Head of caudate nucleus (tissue), 42 donors: ENCODE measurements at regions not wholly inside any gene's neighbourhood (a gene's known extent, or its start where the extent isn't known, plus 50 kb on each side); places are given as distances from the start of the nearest gene placed in this dataset.

ENCODE experiments used
- DNase-seq, 42 donors: peaks; one replicate each; pipeline versions ENCODE4 v3.0.0 to v3.0.0-alpha.2; 2020 to 2021; ENCODE audit warnings: mixed read lengths in 7 of 42
- intact Hi-C: fragments of 100-400 bp; cut with DNase I; formaldehyde crosslinking; loops from one replicate; pipeline ENCODE4 v1.15.0; 2022

DNA sequence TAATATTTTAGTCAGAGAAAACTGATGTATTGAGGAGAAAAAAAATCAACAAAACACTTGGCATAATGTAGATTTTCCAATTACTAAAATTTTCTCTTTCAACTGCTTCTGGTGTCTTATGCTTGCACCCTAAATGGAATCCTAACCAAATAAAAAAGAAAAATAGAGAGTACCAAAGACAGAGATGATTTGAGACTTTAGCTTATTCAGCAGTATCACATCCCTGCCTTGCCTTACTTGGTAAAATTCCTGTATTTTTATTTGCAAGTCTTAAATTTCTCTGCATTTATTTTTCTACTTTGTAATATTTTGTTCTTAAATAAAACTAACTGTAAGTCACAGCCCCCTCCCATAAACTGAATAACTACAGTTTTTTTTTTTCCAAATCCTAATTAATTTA, 950.5 kb upstream of the INTU start:
- intact Hi-C loops: no loop called here
- DNase-seq: no peak

GRCh38 chr4:126686491-126686890, 946.3 kb upstream of the INTU start:
- intact Hi-C loops: no loop called here
- no peak for DNase-seq

- intact Hi-C loops: no loop called here
Measured at GRCh38 chr4:126687655-126688358, 945.0 kb upstream of the INTU start.

GRCh38 chr4:126691797-126692196, 941.0 kb upstream of the INTU start:
- no peak for DNase-seq

More at GRCh38 chr4:126687655-126688358, 945.0 kb upstream of the INTU start:
- no peak for DNase-seq

DNA sequence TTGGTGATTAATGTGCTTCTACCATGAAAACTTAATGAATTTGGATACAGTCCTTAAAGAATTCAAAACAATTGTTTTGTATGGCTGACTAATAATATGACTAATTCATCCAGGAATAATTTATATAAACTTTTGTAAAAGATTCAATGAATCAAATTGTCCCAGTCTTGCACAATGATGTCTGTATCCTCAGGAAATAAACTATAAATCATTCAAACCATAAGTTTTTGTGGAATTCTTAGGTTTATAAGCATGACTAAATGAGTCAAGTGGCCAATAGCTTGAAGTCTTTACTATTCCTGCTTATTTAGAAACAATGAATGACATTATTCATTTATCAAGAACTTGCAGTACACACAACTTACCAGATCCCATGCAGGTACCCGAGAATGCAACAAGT, 935.0 kb upstream of the INTU start:
- intact Hi-C loops: no loop called here

More at GRCh38 chr4:126691797-126692196, 941.0 kb upstream of the INTU start:
- intact Hi-C loops: no loop called here

GRCh38 chr4:126698224-126698623, 934.5 kb upstream of the INTU start:
- intact Hi-C loops: no loop called here
- DNase-seq: no peak

More for the DNA sequence above, 935.0 kb upstream of the INTU start:
- DNase-seq: no peak

DNA sequence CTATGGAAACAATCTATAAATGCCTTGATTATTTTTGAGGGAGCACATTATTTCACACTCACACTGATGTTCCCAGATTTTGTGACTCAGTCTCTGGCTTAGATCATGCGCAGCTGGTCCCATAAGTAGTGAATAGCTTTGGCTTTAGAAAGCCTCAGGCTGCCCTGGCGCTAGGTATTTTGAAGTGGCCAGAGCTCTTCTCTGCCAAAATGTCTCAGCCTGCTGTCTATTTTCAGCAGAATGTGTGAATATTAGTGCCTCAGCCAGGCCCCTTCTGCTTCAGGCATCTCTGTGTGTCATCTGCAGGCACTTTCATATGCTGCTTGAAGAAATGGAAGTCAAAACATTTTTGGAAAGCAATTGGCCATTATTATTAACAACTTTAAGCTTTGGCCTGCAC, 931.0 kb upstream of the INTU start:
- intact Hi-C loops: no loop called here
- DNase-seq: peak in 1 of 42 donors; percentile 5

GRCh38 chr4:126702747-126703146, 930.0 kb upstream of the INTU start:
- intact Hi-C loops: no loop called here
- no peak for DNase-seq

DNA sequence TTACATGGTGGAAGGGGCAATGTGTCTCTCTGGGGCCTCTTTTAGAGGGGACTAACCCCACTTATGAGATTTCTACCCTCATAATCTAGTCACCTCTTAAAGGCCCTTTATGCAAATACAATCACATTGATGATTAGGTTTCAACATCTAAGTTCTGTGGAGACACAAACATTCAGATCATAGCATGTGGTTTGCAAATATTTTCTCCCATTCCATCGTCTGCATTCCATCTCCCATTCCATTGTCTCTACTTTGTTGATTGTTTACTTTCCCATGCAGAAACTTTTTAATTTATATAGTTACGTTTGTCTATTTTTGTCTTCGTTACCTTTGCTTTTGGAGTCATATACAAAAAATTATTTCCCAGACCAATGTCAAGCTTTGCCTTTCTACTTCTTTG, 927.5 kb upstream of the INTU start:
- intact Hi-C loops: no loop called here
- DNase-seq: no peak

DNA sequence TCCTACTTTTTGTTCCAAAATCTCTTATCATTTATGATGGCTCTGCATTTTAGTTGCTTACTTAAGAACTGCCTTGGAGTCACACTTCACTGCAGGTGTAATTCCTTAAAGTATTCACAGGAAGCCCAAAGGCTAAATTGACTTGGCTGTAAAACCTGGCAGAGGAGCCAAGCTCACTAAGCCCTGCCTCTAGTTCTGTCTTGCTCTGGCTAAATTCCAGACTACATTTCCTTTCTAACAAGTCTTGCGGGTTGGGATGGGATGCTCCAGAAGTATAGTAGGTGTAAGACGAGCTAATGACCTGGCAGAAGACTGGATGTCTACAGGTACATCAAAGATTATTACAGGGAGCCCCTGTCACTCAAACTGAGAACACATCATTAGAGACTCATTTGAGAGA, 924.0 kb upstream of the INTU start:
- DNase-seq: no peak
- intact Hi-C loops: no loop called here

- intact Hi-C loops: no loop called here
- DNase-seq: no peak
Measured at GRCh38 chr4:126710935-126711334, 921.8 kb upstream of the INTU start.

- intact Hi-C loops: no loop called here
- DNase-seq: no peak
Measured at GRCh38 chr4:126715067-126715466, 917.7 kb upstream of the INTU start.

GRCh38 chr4:126715681-126716080, 917.1 kb upstream of the INTU start:
- DNase-seq: no peak
- intact Hi-C loops: no loop called here

- intact Hi-C loops: no loop called here
- DNase-seq: no peak
Measured at GRCh38 chr4:126718136-126718535, 914.6 kb upstream of the INTU start.

GRCh38 chr4:126719852-126720251, 912.9 kb upstream of the INTU start:
- DNase-seq: no peak
- intact Hi-C loops: no loop called here

DNA sequence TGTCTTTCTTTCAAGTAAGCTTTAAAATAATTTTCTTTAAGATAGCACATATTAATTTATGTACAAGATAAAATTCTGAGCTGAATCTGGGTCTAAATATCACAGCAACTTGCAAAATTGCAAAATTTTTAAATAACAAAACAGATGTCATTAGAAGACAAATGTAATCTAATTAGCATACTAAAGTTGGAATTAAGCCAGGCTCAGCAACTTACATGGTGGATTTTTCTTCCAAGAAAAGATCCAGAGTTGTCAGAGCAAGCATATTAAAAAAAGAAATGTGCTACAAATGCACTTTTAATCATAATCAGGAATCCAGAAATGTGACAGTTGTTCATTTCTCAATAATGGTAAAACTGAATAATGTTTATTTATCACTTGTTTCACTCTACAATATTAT, 906.9 kb upstream of the INTU start:
- intact Hi-C loops: no loop called here
- no peak for DNase-seq

DNA sequence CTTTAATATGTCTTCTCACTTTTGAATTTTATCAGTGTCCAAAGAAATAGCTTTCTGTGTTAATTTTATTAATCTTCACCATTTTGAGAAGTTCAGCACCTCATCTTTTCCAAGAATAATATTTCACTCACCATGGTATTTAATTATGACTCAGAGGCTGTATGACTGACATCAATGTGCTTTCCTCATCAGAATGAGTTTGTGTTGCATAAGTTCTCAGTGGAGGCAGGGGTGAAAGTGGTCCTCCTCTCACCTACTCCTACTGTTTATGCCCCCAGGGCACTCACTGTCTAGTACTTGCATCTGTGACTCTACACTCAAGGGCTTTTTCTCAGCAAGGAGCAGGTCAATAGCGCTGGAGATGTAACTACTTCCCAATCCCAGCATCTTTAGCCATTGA, 905.3 kb upstream of the INTU start:
- no peak for DNase-seq
- intact Hi-C loops: no loop called here

- intact Hi-C loops: no loop called here
- no peak for DNase-seq
Measured at GRCh38 chr4:126731062-126731461, 901.7 kb upstream of the INTU start.

DNA sequence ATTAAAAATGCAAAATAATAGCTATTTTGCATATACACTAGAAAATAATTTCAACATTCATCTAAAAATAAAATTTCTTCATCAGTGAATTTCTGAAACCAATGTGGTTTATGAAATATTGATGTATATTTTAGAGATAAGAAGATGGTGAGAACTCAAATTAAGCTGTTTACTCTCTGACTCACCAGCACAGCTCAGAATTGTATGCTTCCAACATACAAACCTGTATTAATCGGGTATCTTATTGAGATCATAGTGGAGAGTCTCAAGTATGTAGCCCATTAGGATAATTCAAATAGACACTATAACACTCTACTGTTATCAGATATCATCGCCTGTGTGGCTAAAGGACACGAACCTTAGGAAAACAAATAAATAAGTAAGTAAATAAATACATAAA, 899.5 kb upstream of the INTU start:
- intact Hi-C loops: no loop called here
- no peak for DNase-seq

- DNase-seq: no peak
- intact Hi-C loops: no loop called here
Measured at GRCh38 chr4:126734465-126734864, 898.3 kb upstream of the INTU start.

- no peak for DNase-seq
Measured at GRCh38 chr4:126735294-126736132, 897.2 kb upstream of the INTU start.

More at GRCh38 chr4:126735294-126736132, 897.2 kb upstream of the INTU start:
- intact Hi-C loops: no loop called here
